GM12892 (cell line): ENCODE measurements at regions not wholly inside any gene's neighbourhood (a gene's known extent, or its start where the extent isn't known, plus 50 kb on each side); places are given as distances from the start of the nearest gene placed in this dataset.

Source experiments
- DNase-seq: peaks from one replicate; pipeline ENCODE4 v3.0.0; 2011; ENCODE audit not compliant: insufficient read length
- FAIRE-seq: peaks from 2 replicates; lab custom pipeline; 2011; peaks lifted over from hg19 to GRCh38; lab: Jason Lieb, UNC
- POLR2A ChIP-seq: IDR thresholded peaks from 2 replicates; pipeline ENCODE4 v1.6.1; 2011; ENCODE audit warnings: low read depth, low read length, control low read depth
- POLR2AphosphoS5 ChIP-seq: IDR thresholded peaks from 2 replicates; pipeline ENCODE4 v1.6.1; 2011; ENCODE audit warnings: low read depth, low read length, control low read depth
- TAF1 ChIP-seq: IDR thresholded peaks from 2 replicates; pipeline ENCODE4 v1.6.1; 2011; ENCODE audit warnings: low read depth, mild to moderate bottlenecking, control low read depth, low read length, borderline replicate concordance

DNA sequence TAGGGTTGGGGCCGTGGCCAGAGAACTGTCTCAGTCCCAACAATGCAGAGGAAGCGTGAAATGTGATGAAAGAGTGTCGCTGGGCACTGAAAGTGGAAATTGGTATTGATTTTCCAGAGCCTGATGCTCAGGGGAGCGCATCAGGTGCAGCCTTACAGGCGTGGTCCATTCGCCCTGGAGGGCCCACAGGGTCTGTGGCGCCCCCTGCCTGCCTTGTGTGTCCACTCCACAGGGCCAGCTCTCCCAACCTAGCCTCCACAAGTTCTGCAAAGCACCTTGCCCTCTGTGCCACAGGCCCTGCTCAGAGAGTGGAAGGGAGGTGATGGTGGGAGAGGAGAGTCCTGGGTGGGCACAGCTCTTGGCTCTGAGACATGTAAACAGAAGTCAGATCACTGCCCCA is 54.9 kb upstream of the LMO1 start:
- TF ChIP-seq POLR2A: no peak
- no peak for TF ChIP-seq POLR2AphosphoS5
- TF ChIP-seq TAF1: no peak
- FAIRE-seq: peak; percentile 30
- DNase-seq: no peak

DNA sequence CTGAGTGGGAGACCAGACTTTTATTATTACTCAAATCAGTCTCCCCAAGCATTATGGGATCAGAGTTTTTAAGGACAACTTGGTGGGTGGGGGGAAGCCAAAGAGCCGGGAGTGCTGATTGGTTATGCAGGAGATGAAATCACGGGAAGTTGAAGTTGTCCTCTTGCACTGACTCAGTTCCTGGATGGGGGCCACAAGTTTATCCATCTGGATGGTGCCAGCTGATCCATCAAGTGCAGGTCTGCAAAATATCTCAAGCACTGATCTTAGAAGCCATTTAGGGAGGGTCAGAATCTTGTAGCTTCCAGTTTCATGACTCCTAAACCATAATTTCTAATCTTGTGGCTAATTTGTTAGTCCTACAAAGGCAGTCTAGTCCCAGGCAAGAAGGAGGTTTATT is 53.5 kb upstream of the LMO1 start:
- DNase-seq: no peak
- no peak for FAIRE-seq
- TF ChIP-seq POLR2A (no peak), TAF1 (no peak), POLR2AphosphoS5 (no peak)

DNA sequence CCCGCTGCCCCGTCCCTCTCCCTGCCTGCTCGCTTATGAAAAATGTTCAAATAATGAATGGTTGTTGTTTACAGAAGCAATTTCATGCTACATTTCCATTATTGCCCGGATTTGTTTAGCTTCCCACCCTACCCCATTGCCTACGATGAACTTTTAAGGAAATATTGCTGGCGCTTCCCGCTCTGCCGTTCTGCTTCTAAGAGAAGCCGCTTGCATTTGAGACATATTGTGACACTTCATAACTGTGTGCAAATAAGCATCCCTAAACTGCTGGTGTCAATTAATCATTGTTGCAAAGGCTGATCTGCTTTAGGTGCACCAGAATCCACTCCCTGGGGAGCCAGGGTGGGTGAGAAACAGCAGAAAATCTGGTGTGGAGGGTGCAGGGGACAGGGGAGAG is 52.3 kb upstream of the LMO1 start:
- TF ChIP-seq TAF1 (no peak), POLR2A (no peak), POLR2AphosphoS5 (no peak)
- no peak for DNase-seq
- no peak for FAIRE-seq

DNA sequence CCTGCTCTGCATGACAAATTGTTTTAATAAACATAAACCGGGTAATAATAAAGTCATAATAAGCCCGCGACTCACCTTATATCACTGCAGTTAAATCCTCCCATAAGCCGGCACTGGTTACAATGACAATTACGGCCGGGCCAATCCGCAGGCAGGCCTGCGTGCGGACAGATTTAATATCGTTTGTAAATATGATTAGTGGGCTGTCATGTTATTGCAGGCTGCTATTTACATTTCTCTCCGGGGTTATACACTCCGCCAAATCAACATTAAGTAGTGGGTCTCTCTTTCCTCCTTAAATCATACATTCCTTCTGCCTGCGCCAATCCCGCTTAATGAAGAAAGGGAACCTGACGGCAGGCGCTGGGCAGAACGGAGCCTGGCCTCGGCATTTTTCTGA is 51.8 kb upstream of the LMO1 start:
- TF ChIP-seq POLR2A: no peak
- TF ChIP-seq TAF1: no peak
- no peak for TF ChIP-seq POLR2AphosphoS5
- DNase-seq (no peak), FAIRE-seq (no peak)

DNA sequence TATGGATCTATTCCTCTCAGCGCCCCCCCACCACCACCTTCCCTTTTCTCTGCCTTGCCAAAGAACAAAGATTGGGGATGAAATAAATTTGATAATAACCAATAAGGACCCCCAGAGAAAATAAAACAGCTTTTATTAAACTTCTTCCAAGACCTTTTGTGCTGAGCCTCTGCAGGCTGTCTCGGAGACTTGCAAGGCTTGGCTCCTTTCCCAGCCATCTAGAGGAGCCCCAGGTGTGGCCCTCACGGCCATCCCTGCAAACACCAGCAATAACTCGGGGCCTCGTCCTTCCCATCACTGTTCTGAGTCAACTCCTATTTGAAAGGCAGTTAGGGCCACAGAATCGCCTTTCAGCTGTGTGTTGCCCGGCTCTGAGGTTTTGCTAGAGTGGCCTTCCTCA is 51.2 kb upstream of the LMO1 start:
- no peak for FAIRE-seq
- DNase-seq: no peak
- no peak for TF ChIP-seq POLR2A
- no peak for TF ChIP-seq POLR2AphosphoS5
- no peak for TF ChIP-seq TAF1

DNA sequence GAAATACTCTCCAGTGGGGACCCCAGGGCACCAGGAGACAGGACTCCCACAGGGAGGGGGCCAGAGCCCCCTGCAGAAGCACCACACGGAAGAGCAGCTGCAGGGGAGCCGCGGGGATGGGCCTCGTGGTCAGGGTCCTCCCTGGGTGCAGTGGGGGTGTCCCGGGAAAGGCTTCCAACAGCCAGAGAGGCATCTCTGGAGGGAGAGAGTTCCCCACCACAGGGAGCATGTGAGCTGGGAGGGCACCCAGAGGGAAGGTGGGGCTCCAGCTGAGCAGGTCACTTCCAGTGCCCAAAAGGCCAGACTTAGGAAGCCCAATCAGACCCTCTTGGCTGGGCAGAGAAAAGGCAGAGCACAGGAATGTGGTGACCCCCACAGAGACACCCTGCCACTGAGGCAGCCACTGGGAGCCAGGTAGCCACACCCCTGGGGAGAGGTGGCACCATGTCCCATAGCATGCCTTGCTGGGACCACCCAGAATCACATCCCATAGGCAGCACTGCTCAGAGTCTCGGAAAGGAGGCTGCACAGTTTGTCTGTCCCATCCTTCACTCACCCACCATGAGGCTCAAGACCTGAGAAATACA is 49.9 kb upstream of the LMO1 start:
- DNase-seq (no peak), FAIRE-seq (no peak)
- TF ChIP-seq TAF1: no peak
- TF ChIP-seq POLR2AphosphoS5: no peak
- no peak for TF ChIP-seq POLR2A
